Osteocyte (in vitro differentiated cells): ENCODE measurements at regions not wholly inside any gene's neighbourhood (a gene's known extent, or its start where the extent isn't known, plus 50 kb on each side); places are given as distances from the start of the nearest gene placed in this dataset.

Source experiments
- DNase-seq: peaks from one replicate; pipeline ENCODE4 v3.0.0; 2021; ENCODE audit warnings: mixed read lengths; ENCODE audit not compliant: unreplicated experiment; ENCODE audit errors: extremely low spot score
- H3K27ac Mint-ChIP-seq: one replicate; pipeline ENCODE4 v1.8.0; 2021; ENCODE audit warnings: mild to moderate bottlenecking, mixed read lengths; ENCODE audit not compliant: unreplicated experiment
- H3K27me3 Mint-ChIP-seq: one replicate; pipeline ENCODE4 v1.8.0; 2021; ENCODE audit warnings: mixed read lengths; ENCODE audit not compliant: unreplicated experiment
- H3K36me3 Mint-ChIP-seq: one replicate; pipeline ENCODE4 v1.8.0; 2021; ENCODE audit warnings: mixed read lengths; ENCODE audit not compliant: unreplicated experiment
- H3K4me1 Mint-ChIP-seq: one replicate; pipeline ENCODE4 v1.8.0; 2021; ENCODE audit warnings: mixed read lengths; ENCODE audit not compliant: unreplicated experiment
- H3K4me3 Mint-ChIP-seq: one replicate; pipeline ENCODE4 v1.8.0; 2021; ENCODE audit warnings: mild to moderate bottlenecking, moderate library complexity, mixed read lengths; ENCODE audit not compliant: unreplicated experiment
- H3K9me3 Mint-ChIP-seq: one replicate; pipeline ENCODE4 v1.8.0; 2021; ENCODE audit warnings: mixed read lengths; ENCODE audit not compliant: unreplicated experiment
- TF ChIP-seq, protein P1 (sequence below): fragments of 200-600 bp; sonication (generic); IDR thresholded peaks from 2 replicates; pipeline ENCODE4 v1.5.0; 2021; ENCODE audit warnings: antibody characterized with exemption, mild to moderate bottlenecking, moderate library complexity

DNA sequence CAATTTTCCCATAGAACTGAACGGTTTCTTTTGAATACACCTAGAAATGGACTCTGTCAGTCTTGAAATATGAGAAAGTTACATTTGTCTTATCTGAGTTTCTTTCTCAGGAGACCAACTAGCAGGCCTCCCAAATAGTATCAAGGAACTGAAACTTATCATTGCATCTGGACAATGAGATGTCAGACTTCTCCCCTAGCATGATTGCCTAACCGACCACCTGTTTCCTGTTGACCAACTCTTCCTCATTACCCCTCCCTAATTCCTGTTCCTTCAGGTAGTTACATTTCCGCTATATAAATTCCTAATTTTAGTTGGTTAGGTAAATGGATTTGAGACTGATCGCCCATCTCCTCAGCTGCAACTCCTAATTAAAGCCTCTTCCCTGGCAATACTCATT lies 1587.3 kb downstream of the NCAM2 start:
- H3K36me3 Mint-ChIP-seq: no peaks in the 10 kb centered on the region
- no peaks in the 10 kb centered on the region for H3K4me1 Mint-ChIP-seq
- no peak overlapping the region for H3K27ac Mint-ChIP-seq
- TF ChIP-seq, protein P1, sequence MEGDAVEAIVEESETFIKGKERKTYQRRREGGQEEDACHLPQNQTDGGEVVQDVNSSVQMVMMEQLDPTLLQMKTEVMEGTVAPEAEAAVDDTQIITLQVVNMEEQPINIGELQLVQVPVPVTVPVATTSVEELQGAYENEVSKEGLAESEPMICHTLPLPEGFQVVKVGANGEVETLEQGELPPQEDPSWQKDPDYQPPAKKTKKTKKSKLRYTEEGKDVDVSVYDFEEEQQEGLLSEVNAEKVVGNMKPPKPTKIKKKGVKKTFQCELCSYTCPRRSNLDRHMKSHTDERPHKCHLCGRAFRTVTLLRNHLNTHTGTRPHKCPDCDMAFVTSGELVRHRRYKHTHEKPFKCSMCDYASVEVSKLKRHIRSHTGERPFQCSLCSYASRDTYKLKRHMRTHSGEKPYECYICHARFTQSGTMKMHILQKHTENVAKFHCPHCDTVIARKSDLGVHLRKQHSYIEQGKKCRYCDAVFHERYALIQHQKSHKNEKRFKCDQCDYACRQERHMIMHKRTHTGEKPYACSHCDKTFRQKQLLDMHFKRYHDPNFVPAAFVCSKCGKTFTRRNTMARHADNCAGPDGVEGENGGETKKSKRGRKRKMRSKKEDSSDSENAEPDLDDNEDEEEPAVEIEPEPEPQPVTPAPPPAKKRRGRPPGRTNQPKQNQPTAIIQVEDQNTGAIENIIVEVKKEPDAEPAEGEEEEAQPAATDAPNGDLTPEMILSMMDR: no peak
- DNase-seq: no peak
- H3K27me3 Mint-ChIP-seq: no peaks in the 10 kb centered on the region
- H3K9me3 Mint-ChIP-seq: peaks cover 7% of the 10 kb centered on the region
- H3K4me3 Mint-ChIP-seq: no peak overlapping the region

DNA sequence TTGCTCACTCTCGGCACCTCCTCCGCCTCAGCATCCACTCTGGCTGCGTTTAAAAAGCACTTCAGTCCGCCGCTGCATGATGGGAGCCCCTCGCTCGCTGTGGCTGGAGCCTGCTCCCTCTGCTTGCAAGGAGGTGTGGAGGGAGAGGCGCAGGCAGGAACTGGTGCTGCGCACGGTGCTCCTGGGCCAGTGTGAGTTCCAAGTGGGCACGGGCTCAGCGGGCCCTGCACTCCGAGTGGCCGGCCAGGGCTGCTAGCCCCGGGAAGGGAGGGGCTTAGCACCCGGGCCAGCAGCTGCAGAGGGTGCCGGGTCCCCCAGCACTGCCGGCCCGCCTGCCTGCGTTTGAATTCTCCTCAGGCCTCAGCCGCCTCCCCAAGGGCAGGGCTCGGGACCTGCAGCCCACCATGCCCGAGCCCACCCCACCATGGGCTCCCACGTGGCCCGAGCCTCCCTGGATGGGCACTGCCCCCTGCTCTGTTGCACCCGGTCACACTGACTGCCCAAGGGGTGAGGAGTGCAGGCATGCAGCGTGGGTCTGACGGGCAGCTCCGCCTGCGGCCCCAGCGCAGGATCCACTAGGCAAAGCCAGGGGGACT lies 1599.5 kb downstream of the NCAM2 start:
- Mint-ChIP-seq H3K9me3 (peaks cover 37% of the 10 kb centered on the region), H3K4me1 (no peaks in the 10 kb centered on the region), H3K4me3 (no peak overlapping the region), H3K27ac (no peak overlapping the region), H3K36me3 (no peaks in the 10 kb centered on the region), H3K27me3 (no peaks in the 10 kb centered on the region)
- TF ChIP-seq, protein P1: no peak
- DNase-seq: no peak

DNA sequence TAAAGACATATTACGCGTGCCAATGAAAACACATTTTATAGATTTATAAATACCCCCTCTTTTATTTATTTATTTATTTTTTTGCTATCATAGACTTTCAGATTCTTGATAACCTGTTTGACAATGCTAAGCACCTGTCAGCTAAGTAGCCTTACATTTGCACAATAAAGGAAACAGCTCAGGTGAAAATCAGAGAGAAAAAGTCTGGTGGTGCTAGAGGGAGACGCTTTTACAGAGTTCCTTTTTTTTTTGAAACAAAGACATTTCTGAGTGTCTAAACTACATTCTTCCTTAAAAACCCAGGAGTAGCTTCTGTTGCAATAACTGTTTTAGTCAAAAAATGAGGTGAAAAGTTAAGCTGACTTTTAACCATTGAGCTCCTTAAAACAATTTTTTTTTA lies 1611.6 kb downstream of the NCAM2 start:
- TF ChIP-seq, protein P1: no peak
- Mint-ChIP-seq H3K9me3 (peaks cover 9% of the 10 kb centered on the region), H3K27ac (no peak overlapping the region)

DNA sequence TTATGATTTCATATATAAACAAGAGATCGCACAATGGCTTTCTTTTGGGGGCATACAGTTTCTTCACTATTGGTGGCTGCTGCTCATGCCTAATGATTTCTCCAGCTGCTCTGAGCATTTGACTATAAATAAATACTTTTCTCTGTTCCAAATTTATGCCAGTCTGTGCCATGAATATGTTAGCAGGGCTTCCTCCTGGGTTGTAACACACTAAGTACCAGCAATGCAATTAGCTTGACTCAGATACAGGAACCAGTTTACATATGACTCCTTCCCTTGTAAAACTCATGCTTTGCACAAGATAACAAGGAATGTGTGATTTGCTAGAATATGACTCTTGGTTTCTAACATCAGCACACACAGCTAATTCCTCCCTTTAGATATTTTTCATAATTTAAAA lies 1629.7 kb downstream of the NCAM2 start:
- H3K27ac Mint-ChIP-seq: no peak overlapping the region
- TF ChIP-seq, protein P1: no peak
- peaks cover 13% of the 10 kb centered on the region for H3K9me3 Mint-ChIP-seq
- no peak overlapping the region for H3K4me3 Mint-ChIP-seq
- H3K36me3 Mint-ChIP-seq: no peaks in the 10 kb centered on the region
- no peaks in the 10 kb centered on the region for H3K4me1 Mint-ChIP-seq
- no peaks in the 10 kb centered on the region for H3K27me3 Mint-ChIP-seq
- no peak for DNase-seq

More for the DNA sequence above, 1611.6 kb downstream of the NCAM2 start:
- Mint-ChIP-seq H3K4me3 (no peak overlapping the region), H3K4me1 (no peaks in the 10 kb centered on the region), H3K36me3 (no peaks in the 10 kb centered on the region), H3K27me3 (no peaks in the 10 kb centered on the region)
- DNase-seq: no peak

DNA sequence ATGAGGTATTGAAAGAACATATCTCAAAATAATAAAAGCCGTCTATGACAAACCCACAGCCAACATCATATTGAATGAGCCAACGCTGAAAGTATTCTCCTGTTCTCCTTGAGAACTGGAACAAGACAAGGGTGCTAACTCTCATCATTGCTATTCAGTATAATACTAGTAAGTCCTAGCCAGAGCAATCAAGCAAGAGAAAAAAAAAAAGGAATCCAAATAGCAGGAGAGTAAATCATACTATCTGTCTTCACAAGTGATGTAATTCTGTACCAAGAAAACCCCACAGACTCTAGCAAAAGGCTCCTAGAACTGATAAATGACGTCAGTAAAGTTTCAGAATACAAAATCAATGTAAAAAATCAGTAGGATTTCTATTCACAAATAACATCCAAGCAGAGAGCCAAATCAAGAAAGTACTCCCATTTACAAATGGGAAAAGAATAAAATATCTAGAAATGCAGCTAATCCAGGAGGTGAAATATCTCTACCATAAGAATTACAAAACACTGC lies 1632.8 kb downstream of the NCAM2 start:
- DNase-seq: no peak
- no peaks in the 10 kb centered on the region for H3K27me3 Mint-ChIP-seq
- TF ChIP-seq, protein P1: no peak

More for the DNA sequence above, 1632.8 kb downstream of the NCAM2 start:
- Mint-ChIP-seq H3K4me1 (no peaks in the 10 kb centered on the region), H3K27ac (no peak overlapping the region), H3K4me3 (no peak overlapping the region), H3K9me3 (peaks cover 11% of the 10 kb centered on the region), H3K36me3 (no peaks in the 10 kb centered on the region)
